Gastrocnemius medialis (tissue), 4 donors: ENCODE measurements at regions not wholly inside any gene's neighbourhood (a gene's known extent, or its start where the extent isn't known, plus 50 kb on each side); places are given as distances from the start of the nearest gene placed in this dataset.

ENCODE experiments used
- CTCF ChIP-seq, 5 experiments: fragments of 450-650 bp in 3 of 5; fragments of 200-600 bp in 2 of 5; sonication (generic) in 2 of 5; IDR thresholded peaks in 4 of 5; conservative IDR thresholded peaks in 1 of 5; 1 replicate in 4 of 5; 2 replicates in 1 of 5; pipeline ENCODE4 v1.5.1; 2016 to 2019; ENCODE audit warnings: antibody characterized with exemption in 5 of 5, mild to moderate bottlenecking in 3 of 5, moderate library complexity in 3 of 5
- POLR2A ChIP-seq, 2 donors: fragments of 450-650 bp; IDR thresholded peaks; one replicate each; pipeline ENCODE4 v1.6.1; 2017; ENCODE audit warnings: antibody characterized with exemption in 2 of 2, mild to moderate bottlenecking in 2 of 2, moderate library complexity in 2 of 2

DNA sequence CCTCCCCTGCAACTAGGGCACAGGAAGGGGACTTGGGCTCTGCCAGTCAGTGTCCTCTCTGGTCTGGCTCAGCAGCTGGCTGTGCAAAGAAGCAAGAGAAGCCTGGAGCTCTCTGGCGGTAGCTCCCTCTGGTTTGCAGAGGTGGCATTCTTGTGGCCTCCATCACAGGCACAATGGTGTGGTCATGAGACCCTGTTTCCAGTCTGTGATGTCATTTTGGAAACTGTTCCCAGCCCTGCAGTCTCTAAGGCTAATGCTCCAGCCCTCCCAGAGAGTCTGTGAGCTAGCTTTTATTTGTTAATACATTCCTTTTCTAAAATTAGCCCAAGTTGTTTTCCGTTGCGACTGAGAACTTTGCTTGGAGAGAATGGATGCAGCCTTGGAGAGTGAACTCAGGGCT lies 69.5 kb upstream of the FOXQ1 start:
- TF ChIP-seq CTCF (IDR thresholded peaks at IDR 0.05 in 4 of 5, conservative IDR thresholded peaks at IDR 0.05 in 1 of 5) (no peak), POLR2A (IDR thresholded peaks at IDR 0.05) (no peak)
